Mesodermal cell (in vitro differentiated cells): ENCODE measurements at regions not wholly inside any gene's neighbourhood (a gene's known extent, or its start where the extent isn't known, plus 50 kb on each side); places are given as distances from the start of the nearest gene placed in this dataset.

Experiments used
- H3K27ac ChIP-seq: 2 replicates; pipeline ENCODE4 v1.7.0; 2013; ENCODE audit warnings: mild to moderate bottlenecking, low read depth, low read length, moderate library complexity; ENCODE audit not compliant: severe bottlenecking
- H3K36me3 ChIP-seq: 2 replicates; pipeline ENCODE4 v1.7.1; 2013; ENCODE audit warnings: mild to moderate bottlenecking, low read length, moderate library complexity; ENCODE audit not compliant: control insufficient read depth, insufficient read depth
- H3K4me1 ChIP-seq: one replicate; pipeline ENCODE4 v1.7.1; 2013; ENCODE audit warnings: mild to moderate bottlenecking, low read length; ENCODE audit not compliant: insufficient read depth, control insufficient read depth, poor library complexity, severe bottlenecking
- H3K4me3 ChIP-seq: 2 replicates; pipeline ENCODE4 v1.7.0; 2013; ENCODE audit warnings: low read length, control low read depth, mild to moderate bottlenecking; ENCODE audit not compliant: insufficient read depth, poor library complexity, severe bottlenecking; ENCODE audit errors: extremely low read depth
- H3K9me3 ChIP-seq: 2 replicates; pipeline ENCODE4 v1.7.1; 2013; ENCODE audit warnings: mild to moderate bottlenecking, low read length, moderate library complexity; ENCODE audit not compliant: control insufficient read depth
- WGBS, 2 experiments: methylation state at CpG; one replicate each; pipeline ENCODE4 v1.1.5; 2013; ENCODE audit warnings: missing lambda C conversion rate in 2 of 2; ENCODE audit not compliant: insufficient coverage in 2 of 2; 5-methylcytosine and 5-hydroxymethylcytosine counted together

DNA sequence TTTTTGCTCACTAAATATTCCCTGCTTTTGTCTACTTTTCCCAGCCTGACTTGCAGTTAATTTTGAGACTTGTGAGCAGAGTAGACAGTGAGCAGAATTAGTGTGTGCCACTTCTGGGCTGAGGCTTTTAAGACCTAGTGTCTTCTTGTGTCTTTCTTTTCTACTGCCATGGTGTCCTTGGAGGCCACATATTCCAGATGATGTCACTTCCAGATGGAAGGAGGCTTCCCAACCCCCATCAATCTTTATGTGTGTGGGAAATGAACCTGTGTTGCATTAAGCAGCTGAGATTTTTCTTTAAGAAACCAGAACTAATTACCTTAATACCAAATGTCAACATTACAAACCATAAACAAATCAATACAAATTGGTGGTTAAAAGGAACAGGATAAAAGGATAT, 774.7 kb upstream of the ROBO1 start:
- Histone ChIP-seq H3K27ac (no peak overlapping the region), H3K4me1 (no peaks in the 10 kb centered on the region), H3K4me3 (no peak overlapping the region), H3K36me3 (no peaks in the 10 kb centered on the region), H3K9me3 (no peaks in the 10 kb centered on the region)

- no peaks in the 10 kb centered on the region for H3K9me3 ChIP-seq
- H3K4me3 ChIP-seq: no peak overlapping the region
- 94 to 100% methylated on average over 1 to 2 of the region's 4 CpGs for WGBS, 2 experiments
- no peaks in the 10 kb centered on the region for H3K36me3 ChIP-seq
- no peak overlapping the region for H3K27ac ChIP-seq
- H3K4me1 ChIP-seq: no peaks in the 10 kb centered on the region
Measured at GRCh38 chr3:80537680-80538079, 769.9 kb upstream of the ROBO1 start.

DNA sequence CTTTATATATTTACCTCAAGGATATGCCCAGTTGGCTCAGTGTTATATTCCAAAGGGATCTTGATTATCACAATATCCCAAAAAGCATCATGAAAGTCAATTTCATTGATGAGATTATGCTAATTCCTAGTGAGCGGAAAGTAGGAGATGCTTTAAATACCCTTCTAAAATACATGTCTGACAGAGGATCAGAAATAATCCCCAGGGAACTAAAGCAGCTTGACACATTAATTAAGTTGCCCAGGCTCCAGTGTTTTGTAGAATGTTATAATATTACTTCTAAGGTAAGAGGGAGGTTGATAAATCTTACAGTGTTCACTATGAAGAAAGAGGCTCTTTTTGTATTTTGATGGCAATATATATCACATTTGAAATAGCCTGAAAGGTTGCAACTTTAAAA, 767.5 kb upstream of the ROBO1 start:
- Histone ChIP-seq H3K27ac (no peak overlapping the region), H3K4me3 (no peak overlapping the region), H3K36me3 (no peaks in the 10 kb centered on the region), H3K4me1 (no peaks in the 10 kb centered on the region), H3K9me3 (no peaks in the 10 kb centered on the region)
- no CpG with 5 or more reads among the region's 1 CpG for WGBS, 2 experiments

DNA sequence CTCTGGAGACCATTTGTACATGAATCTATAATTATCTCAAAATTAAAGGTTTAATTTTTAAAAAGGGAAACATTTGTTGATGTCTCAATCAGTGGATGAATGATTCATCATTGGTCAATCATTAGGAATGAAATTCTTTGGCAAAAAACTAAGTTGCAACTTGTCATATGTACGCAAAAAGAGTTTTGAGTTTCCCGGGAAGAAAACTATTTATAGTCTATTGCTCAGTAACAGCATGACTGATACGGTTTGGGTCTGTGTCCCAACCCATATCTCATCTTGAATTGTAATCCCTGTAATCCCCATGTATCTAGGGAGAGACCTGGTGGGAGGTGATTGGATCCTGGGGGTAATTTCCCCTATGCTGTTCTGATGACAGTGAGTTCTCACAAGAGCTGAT, 765.8 kb upstream of the ROBO1 start:
- Histone ChIP-seq H3K9me3 (no peaks in the 10 kb centered on the region), H3K4me1 (no peaks in the 10 kb centered on the region), H3K27ac (no peak overlapping the region), H3K36me3 (no peaks in the 10 kb centered on the region), H3K4me3 (no peak overlapping the region)
- WGBS, 2 experiments: 80% methylated on average over 2 of the region's 3 CpGs; no CpG with 5 or more reads in 1 of the 2 experiments

- WGBS, 2 experiments: no CpG with 5 or more reads among the region's 4 CpGs
- Histone ChIP-seq H3K4me1 (no peaks in the 10 kb centered on the region), H3K4me3 (no peak overlapping the region), H3K27ac (no peak overlapping the region), H3K36me3 (no peaks in the 10 kb centered on the region), H3K9me3 (no peaks in the 10 kb centered on the region)
Measured at GRCh38 chr3:80526153-80526552, 758.4 kb upstream of the ROBO1 start.

- H3K27ac ChIP-seq: no peak overlapping the region
- H3K36me3 ChIP-seq: no peaks in the 10 kb centered on the region
- H3K9me3 ChIP-seq: no peaks in the 10 kb centered on the region
- H3K4me3 ChIP-seq: no peak overlapping the region
- no peaks in the 10 kb centered on the region for H3K4me1 ChIP-seq
Measured at GRCh38 chr3:80521081-80521480, 753.3 kb upstream of the ROBO1 start.

- no CpG with 5 or more reads among the region's 5 CpGs for WGBS, 2 experiments
- Histone ChIP-seq H3K27ac (no peak overlapping the region), H3K36me3 (no peaks in the 10 kb centered on the region), H3K4me3 (no peak overlapping the region), H3K4me1 (no peaks in the 10 kb centered on the region), H3K9me3 (no peaks in the 10 kb centered on the region)
Measured at GRCh38 chr3:80519436-80519835, 751.6 kb upstream of the ROBO1 start.

DNA sequence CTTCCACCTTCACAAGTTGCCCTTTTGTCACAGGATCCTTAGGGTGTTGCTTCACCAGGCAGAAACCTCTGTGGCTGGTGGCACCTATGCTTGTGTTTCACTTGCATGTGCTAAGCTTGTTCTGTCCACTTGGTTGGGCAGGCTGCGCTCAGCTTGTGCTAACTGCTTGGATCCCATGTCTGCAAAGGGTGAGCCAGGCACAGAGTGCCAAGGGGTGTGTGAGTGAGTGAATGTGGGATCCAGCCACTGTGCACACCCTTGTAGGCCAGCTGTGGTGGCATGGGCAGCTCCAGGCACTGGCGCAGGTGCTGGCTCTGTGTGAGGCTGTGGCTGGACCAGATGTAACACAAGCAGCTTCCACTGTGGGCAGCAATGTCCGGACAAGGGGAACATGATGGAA, 728.7 kb upstream of the ROBO1 start:
- 84 to 91% methylated on average over 2 to 3 of the region's 3 CpGs for WGBS, 2 experiments

GRCh38 chr3:80492162-80492561, 724.4 kb upstream of the ROBO1 start:
- Histone ChIP-seq H3K4me3 (no peak overlapping the region), H3K9me3 (peaks cover 5% of the 10 kb centered on the region), H3K36me3 (no peaks in the 10 kb centered on the region), H3K4me1 (no peaks in the 10 kb centered on the region), H3K27ac (no peak overlapping the region)

More for the DNA sequence above, 728.7 kb upstream of the ROBO1 start:
- H3K9me3 ChIP-seq: peaks cover 5% of the 10 kb centered on the region
- H3K4me1 ChIP-seq: no peaks in the 10 kb centered on the region
- H3K27ac ChIP-seq: no peak overlapping the region
- no peaks in the 10 kb centered on the region for H3K36me3 ChIP-seq
- H3K4me3 ChIP-seq: no peak overlapping the region

- Histone ChIP-seq H3K4me3 (no peak overlapping the region), H3K9me3 (no peaks in the 10 kb centered on the region), H3K4me1 (no peaks in the 10 kb centered on the region), H3K36me3 (no peaks in the 10 kb centered on the region), H3K27ac (no peak overlapping the region)
- WGBS, 2 experiments: no CpG with 5 or more reads among the region's 1 CpG
Measured at GRCh38 chr3:80472961-80473360, 705.2 kb upstream of the ROBO1 start.

DNA sequence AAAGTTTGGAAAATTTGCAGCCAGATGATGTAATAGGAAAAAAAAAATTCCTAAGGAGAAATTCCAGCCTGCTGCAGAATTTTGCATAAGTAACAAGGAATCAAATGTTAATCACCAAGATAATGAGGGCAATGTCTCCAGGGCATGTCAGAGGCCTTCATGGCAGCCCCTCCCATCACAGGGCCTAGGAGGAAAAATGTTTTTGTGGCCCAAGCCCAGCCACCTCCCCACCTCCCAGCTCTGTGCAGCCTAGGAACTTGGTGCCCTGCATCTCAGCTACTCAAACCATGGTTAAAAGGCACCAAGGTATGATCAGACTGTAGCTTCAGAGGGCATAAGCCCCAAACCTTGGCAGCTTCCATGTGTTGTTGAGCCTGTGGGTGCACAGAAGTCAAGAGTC, 704.7 kb upstream of the ROBO1 start:
- Histone ChIP-seq H3K4me3 (no peak overlapping the region), H3K36me3 (no peaks in the 10 kb centered on the region), H3K4me1 (no peaks in the 10 kb centered on the region), H3K9me3 (no peaks in the 10 kb centered on the region), H3K27ac (no peak overlapping the region)

DNA sequence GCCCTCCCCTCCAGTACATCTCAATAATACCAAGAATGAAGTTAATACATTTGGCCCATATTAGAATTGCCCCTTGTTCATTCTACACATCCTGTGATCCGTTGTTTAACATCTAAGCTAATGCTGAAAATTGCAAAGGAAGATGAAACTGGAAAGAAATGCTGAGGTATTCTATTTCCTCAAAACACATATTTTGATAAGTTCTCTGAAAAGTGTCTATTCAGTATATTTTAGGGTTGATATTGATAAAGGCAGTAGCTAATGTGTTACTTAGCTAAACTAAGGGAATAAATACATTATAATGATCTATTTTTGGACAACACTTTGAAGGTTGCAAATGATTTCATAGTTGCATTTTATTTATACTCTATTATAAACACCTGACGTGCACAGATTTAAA, 702.6 kb upstream of the ROBO1 start:
- Histone ChIP-seq H3K27ac (no peak overlapping the region), H3K36me3 (no peaks in the 10 kb centered on the region), H3K4me1 (no peaks in the 10 kb centered on the region), H3K9me3 (no peaks in the 10 kb centered on the region), H3K4me3 (no peak overlapping the region)
- no CpG with 5 or more reads among the region's 2 CpGs for WGBS, 2 experiments
